ENCODE measurements at regions not wholly inside any gene's neighbourhood (a gene's known extent, or its start where the extent isn't known, plus 50 kb on each side); places are given as distances from the start of the nearest gene placed in this dataset.
"Not testable (repeated sequence)": the region's sequence is repeated elsewhere in the genome, so short reads cannot be mapped to it uniquely, and the experiment has no call there.

DNA sequence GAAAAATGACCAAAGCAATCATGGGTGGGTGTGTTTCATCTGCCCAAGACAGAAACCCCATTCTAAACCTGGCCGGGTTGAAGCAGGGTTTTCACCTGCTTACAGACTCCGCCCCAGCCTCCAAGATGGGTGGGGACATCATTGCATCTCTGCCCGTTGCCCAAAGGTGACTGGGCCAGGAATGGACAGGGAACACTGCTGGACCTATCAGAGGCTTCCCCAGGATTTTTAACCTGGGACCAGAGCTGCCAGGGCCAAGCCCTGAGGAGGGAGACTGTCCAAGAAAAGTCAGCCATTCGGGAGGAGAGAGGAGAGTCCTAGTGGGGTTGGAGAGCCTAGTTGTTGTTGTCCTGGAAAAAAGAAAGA is 109.7 kb upstream of the ALDH1A3 start:
- in situ Hi-C loops (cut with HindIII; ENCODE audit: low sequenced_read_pairs), result no loop called here
- TF ChIP-seq CTCF (IDR thresholded peaks at IDR 0.05; ENCODE audit: low read depth, low read length, missing control alignments), result no peak
- H3K4me3 ChIP-seq (ENCODE audit: low read depth, low read length), result no peak overlapping the region
- no peak for DNase-seq (ENCODE audit: low read depth)

- no peak for TF ChIP-seq CTCF (IDR thresholded peaks at IDR 0.05; ENCODE audit: low read depth, low read length, missing control alignments)
- in situ Hi-C loops (cut with HindIII; ENCODE audit: low sequenced_read_pairs), result no loop called here
- no peak for DNase-seq (ENCODE audit: low read depth)
- H3K4me3 ChIP-seq (ENCODE audit: low read depth, low read length), result no peak overlapping the region
These were observed 108.7 kb upstream of the ALDH1A3 start for GRCh38 chr15:100770661-100771584.

GRCh38 chr15:100771746-100772145 is 107.9 kb upstream of the ALDH1A3 start:
- in situ Hi-C loops (cut with HindIII; ENCODE audit: low sequenced_read_pairs), result no loop called here
- H3K4me3 ChIP-seq (ENCODE audit: low read depth, low read length), result no peak overlapping the region
- TF ChIP-seq CTCF (IDR thresholded peaks at IDR 0.05; ENCODE audit: low read depth, low read length, missing control alignments), result no peak
- no peak for DNase-seq (ENCODE audit: low read depth)

DNA sequence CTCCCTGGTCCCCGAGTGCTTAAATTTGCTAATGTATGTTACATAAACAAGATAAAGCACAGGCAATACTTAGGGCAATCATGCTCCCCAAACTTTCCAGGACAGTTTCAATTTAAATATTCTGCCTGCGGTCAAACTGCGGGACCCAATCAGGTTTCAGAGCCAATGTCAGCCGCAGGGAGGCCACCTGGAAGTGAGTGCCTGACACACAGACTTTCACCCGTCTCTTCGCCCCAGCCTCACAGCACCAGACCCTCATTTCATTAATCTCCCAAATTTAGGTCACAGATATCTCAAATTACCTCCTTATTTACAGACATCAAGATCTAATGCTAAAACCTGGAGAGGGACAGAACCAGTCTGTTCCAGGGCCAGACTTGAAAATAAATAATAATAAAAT is 107.2 kb upstream of the ALDH1A3 start:
- no peak for DNase-seq (ENCODE audit: low read depth)
- H3K4me3 ChIP-seq (ENCODE audit: low read depth, low read length), result no peak overlapping the region
- TF ChIP-seq CTCF (IDR thresholded peaks at IDR 0.05; ENCODE audit: low read depth, low read length, missing control alignments), result no peak
- in situ Hi-C loops (cut with HindIII; ENCODE audit: low sequenced_read_pairs), result no loop called here

DNA sequence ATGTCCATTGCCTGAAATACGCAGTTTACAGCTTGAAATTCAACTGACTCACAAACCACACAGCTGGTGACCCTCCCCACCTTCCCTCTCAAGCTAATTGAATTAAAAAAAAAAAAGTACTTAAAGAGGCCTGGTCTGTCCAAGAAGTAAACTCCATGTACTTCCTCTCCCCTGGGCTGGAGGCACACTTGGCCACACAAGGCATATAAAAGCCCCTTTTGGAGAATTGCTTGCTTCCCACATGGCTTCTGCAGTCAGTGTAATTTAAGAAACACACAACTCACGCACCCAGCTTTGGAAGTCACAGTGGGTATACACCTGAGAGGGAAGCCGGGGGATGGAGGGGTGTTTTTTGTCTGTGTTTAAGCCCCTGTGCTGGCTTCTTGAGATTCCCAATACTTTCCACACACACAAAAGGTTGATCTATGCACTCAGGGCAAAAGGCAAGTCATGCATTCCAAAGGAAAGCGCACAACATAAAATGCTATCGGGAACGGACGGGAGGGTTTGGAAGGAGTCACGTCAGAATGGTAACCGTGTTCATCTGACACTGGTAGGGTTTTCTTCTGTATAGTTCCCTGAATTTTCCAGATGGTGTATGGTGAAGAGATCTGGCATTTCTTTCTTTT is 106.6 kb upstream of the ALDH1A3 start:
- no peak overlapping the region for H3K4me3 ChIP-seq (ENCODE audit: low read depth, low read length)
- in situ Hi-C loops (cut with HindIII; ENCODE audit: low sequenced_read_pairs), result no loop called here
- DNase-seq (ENCODE audit: low read depth), result no peak
- no peak for TF ChIP-seq CTCF (IDR thresholded peaks at IDR 0.05; ENCODE audit: low read depth, low read length, missing control alignments)

DNA sequence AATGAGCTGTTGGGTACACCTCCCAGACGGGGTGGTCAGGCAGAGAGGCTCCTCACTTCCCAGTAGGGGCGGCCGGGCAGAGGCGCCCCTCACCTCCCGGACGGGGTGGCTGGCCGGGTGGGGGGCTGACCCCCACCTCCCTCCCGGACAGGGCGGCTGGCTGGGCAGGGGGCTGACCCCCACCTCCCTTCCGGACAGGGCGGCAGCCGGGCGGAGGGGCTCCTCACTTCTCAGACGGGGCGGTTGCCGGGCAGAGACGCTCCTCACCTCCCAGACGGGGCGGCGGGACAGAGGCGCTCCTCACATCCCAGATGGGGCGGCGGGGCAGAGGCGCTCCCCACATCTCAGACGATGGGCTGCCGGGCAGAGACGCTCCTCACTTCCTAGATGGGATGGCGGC is 105.6 kb upstream of the ALDH1A3 start:
- DNase-seq (ENCODE audit: low read depth); in situ Hi-C loops (cut with HindIII; ENCODE audit: low sequenced_read_pairs); H3K4me3 ChIP-seq (ENCODE audit: low read depth, low read length): not testable (repeated sequence)

DNA sequence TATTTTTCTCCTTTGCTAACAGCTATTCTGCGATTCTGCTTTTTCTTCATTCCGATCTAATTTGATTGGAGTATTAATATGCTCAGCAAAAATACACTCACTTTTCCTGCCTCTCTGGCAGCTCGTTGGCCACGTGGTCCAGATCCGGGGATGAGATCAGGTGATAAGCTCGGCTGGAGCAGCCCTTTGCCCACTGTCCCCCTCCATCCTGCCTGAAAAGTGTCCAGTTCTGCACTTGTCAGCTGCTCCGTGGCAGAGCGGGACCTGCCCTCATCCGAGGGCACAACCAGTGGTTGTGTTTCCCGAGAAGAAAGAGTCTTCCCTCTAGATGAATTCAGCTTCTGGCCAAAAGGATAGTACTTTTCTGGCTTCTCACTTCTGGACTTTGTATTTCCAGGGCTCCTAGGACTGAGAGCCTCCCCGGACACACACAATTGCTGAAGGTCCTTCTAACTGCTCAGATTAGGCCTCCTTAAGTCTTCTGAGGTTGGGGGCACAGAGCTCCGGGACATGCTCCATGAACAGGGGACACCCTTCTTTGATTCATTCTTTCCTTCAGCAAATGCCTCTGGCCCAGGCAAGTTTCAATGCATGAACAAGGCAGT is 103.9 kb upstream of the ALDH1A3 start:
- DNase-seq (ENCODE audit: low read depth), result no peak
- no peak for TF ChIP-seq CTCF (IDR thresholded peaks at IDR 0.05; ENCODE audit: low read depth, low read length, missing control alignments)
- in situ Hi-C loops (cut with HindIII; ENCODE audit: low sequenced_read_pairs), result no loop called here

More for the DNA sequence above, 103.9 kb upstream of the ALDH1A3 start:
- no peak overlapping the region for H3K4me3 ChIP-seq (ENCODE audit: low read depth, low read length)

Measured in astrocyte of the cerebellum (primary cell).